NCI-H82 treated with DMSO at 0.1 percent for 48 hours (cell line): ENCODE measurements at regions not wholly inside any gene's neighbourhood (a gene's known extent, or its start where the extent isn't known, plus 50 kb on each side); places are given as distances from the start of the nearest gene placed in this dataset.
"Not testable (repeated sequence)": the region's sequence is repeated elsewhere in the genome, so short reads cannot be mapped to it uniquely, and the experiment has no call there.

Experiments
- DNase-seq: peaks from one replicate; lab custom pipeline; 2025; ENCODE audit not compliant: unreplicated experiment; lab: John Stamatoyannopoulos, UW

DNA sequence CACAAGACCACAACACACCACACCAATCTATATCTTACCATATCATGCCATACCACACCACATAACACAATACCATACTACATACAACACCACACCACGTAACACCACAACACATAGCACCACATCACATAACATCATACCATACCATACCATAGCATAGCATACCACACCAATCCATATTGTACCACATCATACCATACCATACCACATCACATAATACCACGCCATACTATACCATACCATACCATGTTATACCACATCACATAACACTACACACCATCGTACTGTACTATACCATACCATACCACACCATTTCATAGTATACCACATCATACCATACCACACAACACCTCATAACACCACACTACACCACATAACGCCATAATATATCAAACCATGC, 335.2 kb upstream of the VWC2 start:
- no peak for DNase-seq

DNA sequence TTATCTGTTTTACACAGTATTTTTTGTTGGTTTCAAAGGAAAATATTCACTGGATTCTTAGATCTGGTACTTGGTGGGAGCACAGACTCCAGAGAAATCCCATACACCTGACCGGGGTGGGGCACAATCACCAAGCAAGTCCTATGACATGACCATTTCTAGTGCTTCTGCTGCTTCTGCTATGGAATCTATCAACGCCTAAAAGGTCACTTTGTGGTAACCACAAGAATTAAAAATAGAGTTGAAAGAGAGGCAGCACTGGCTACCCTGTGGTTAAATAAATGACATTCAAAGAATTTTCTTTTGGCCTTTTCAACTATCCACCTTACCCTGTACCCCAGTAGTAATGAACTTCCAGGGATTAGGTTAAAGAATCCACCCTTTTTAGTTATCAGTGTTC, 329.9 kb upstream of the VWC2 start:
- no peak for DNase-seq

DNA sequence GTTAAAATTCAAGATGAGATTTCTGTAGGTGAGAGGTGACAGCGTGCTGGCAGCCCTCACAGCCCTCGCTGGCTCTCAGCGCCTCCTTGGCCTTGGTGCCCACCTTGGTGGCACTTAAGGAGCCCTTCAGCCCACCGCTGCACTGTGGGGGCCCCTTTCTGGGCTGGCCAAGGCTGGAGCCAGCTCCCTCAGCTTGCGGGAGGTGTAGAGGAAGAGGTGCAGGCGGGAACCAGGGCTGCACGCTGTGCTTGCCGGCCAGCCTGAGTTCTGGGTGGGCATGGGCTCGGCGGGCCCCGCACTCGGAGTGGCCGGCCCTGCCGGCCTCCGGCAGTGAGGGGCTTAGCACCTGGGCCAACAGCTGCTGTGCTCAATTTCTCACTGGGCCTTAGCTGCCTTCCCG, 320.0 kb upstream of the VWC2 start:
- DNase-seq = no peak

GRCh38 chr7:49479441-49479840, 294.0 kb upstream of the VWC2 start:
- DNase-seq = no peak

GRCh38 chr7:49479936-49480544, 293.4 kb upstream of the VWC2 start:
- no peak for DNase-seq

GRCh38 chr7:49481075-49481474, 292.4 kb upstream of the VWC2 start:
- no peak for DNase-seq

- no peak for DNase-seq
Measured at GRCh38 chr7:49483142-49483541, 290.3 kb upstream of the VWC2 start.

GRCh38 chr7:49486974-49487829, 286.2 kb upstream of the VWC2 start:
- no peak for DNase-seq

DNA sequence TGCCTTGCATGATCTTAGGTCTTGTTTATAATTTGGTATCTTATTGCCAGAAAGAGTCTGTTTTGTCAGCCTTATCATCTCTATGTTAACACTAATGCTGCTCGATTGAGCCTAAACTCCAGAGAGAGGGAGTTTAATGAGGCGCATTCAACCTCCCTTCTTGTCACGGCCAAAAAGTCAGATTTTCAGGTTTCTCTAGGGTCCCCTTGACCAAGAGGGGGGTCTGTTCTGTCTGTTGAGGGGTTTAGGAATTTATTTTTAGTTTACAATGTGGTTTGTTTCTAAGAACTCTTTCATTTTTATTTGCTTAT, 285.7 kb upstream of the VWC2 start:
- DNase-seq = no peak

- DNase-seq = peak; percentile 36
Measured at GRCh38 chr7:49488573-49488972, 284.9 kb upstream of the VWC2 start.

- DNase-seq = no peak
Measured at GRCh38 chr7:49497471-49497870, 276.0 kb upstream of the VWC2 start.

GRCh38 chr7:49500741-49501140, 272.7 kb upstream of the VWC2 start:
- no peak for DNase-seq

GRCh38 chr7:49507206-49507605, 266.2 kb upstream of the VWC2 start:
- DNase-seq = not testable (repeated sequence)

GRCh38 chr7:49513911-49514310, 259.5 kb upstream of the VWC2 start:
- DNase-seq = no peak

DNA sequence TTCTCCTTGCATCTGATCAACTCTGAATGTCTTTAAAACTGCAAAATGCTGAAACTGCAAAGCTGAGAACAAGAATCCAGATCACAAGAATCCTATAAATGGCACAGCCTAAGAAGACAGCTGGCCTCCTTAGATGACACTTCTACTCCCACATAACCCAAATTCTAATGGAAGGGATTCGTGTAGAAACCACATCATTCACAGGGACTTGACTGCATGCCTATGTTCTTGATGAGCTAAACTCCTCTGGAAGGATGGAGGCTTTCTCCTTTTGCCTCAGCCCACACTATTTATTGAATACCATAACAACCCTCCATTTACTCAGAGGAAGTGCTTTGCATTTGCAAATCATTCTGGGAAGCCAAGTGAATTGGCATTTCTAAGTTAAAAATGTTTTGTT, 252.5 kb upstream of the VWC2 start:
- DNase-seq = no peak

DNA sequence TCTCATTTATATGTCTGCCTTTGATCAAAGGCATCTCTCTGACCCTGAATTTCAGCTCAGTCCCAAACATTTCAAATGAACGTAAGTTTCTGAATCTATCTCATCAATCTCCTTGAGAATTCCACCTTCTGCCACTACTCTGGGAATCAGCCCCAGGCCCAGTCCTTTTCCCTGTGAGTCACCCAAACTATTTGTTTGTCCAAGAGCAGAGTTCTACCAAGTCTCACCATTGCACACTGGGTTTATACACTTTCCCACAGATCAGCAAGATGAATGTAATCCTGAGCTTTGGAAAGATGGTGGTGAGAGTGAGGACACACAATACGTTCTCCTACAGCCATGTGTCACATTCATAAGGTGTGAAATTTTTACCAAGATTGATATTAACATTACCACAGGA, 251.3 kb upstream of the VWC2 start:
- no peak for DNase-seq

- DNase-seq = no peak
Measured at GRCh38 chr7:49523870-49524269, 249.6 kb upstream of the VWC2 start.

- no peak for DNase-seq
Measured at GRCh38 chr7:49527182-49527581, 246.3 kb upstream of the VWC2 start.

DNA sequence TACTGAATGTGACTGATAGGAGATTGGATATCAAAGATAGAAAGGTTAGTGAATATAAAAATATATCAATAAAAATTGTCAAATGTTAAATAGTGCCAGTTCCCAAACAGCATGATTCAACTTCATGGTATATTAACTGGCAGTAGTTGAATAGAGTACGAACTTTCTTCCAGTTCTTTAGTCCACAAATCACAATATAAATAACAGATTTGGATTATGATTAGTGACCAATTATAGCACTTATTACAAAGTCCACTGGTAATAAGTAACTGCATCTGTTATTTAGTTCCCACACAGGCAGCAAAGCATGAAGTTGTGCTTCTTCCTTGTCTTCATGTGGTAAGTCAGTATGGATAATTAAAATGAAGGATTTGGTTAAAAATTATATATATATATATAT, 243.0 kb upstream of the VWC2 start:
- no peak for DNase-seq

DNA sequence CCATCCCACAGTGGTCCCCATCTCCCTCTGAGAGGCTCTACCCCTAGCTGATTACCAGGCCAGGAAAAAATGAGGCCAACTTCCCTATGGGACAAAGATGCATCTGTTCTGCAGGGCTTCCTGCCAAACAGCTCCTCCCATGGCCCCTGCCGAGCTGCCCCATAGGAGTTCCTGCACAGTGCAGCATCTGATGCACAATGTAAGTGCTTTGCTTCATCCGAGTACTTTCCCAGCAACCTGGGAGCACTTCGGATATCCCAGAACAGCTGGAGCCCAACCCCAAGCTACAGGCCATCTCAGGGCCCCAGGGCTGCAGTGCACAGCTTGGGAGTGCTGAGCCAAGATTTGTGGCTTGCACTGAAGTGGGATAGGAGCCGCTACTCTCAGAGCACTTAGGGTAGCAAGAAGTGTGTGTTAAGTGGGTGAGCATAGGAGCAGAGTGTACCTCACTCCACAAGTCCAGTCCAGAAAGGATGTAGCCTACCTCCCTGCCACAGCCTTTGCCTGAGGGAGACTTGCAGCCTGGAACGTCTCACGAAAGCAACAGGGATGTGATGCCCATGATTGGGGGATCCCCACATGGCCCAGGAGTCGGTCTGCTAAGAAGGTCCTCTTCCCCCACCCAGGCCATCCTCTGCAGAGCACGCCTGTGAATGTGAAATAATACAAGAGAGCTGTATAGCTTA, 209.6 kb upstream of the VWC2 start:
- no peak for DNase-seq

GRCh38 chr7:49564379-49564714, 209.1 kb upstream of the VWC2 start:
- DNase-seq = no peak

DNA sequence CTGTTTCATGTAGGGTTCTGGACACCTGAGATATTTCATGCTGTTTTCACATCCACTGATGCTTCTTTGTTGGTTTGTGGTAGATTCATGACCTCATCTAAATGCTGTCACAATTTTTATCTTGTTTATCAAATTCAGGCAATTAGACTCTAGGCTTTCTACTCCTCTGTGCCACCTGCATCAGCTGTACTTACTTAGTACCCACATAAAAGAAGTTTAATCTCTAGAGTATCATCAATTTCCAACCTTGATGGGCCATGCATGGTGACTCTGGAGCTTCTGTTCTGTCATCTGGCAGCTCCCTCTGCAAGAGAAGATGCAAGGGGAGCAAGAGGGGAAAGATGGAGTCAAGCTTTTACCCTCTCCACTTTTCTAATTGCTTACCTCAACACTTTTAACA, 195.9 kb upstream of the VWC2 start:
- DNase-seq = no peak

DNA sequence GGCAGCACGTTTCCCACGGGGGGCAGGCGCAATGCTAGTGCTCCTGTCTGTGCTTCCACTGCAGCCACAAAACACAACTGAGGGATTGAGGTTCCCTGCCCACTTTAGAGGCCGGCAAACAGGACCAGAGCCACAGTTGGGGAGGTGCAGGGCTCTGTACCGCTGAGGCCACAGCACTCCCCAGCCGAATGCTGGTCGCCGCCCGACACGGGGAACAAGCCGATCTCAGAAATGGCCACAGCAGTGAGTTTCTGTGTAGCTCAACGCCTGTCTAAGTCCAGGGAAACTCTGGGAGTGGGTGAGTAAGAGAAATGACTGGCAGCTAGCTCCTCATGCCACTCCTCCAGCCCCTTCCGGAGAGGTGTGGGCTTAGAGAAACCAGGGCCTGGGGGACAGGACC, 194.0 kb upstream of the VWC2 start:
- no peak for DNase-seq
